H1 (cell line): ENCODE measurements at regions not wholly inside any gene's neighbourhood (a gene's known extent, or its start where the extent isn't known, plus 50 kb on each side); places are given as distances from the start of the nearest gene placed in this dataset.

ENCODE experiments used
- CEBPB ChIP-seq: IDR thresholded peaks from 2 replicates; pipeline ENCODE4 v1.6.1; 2012; ENCODE audit warnings: low read depth, low read length
- SP1 ChIP-seq: IDR thresholded peaks from 2 replicates; pipeline ENCODE4 v1.6.1; 2011; ENCODE audit warnings: low read depth, low read length
- TAF1 ChIP-seq: IDR thresholded peaks from 2 replicates; pipeline ENCODE4 v1.6.1; 2011; ENCODE audit warnings: mild to moderate bottlenecking, low read depth, low read length
- TCF12 ChIP-seq: IDR thresholded peaks from 2 replicates; pipeline ENCODE4 v1.6.1; 2011; ENCODE audit warnings: low read depth, mild to moderate bottlenecking, low read length
- ZNF274 ChIP-seq: IDR thresholded peaks from 2 replicates; pipeline ENCODE4 v1.7.0; 2012; ENCODE audit warnings: low read length, borderline replicate concordance; ENCODE audit errors: extremely low read depth
- TF ChIP-seq, protein P1 (sequence below), 3 experiments: IDR thresholded peaks; 1 replicate in 2 of 3; 2 replicates in 1 of 3; pipeline versions ENCODE4 v1.5.1 to v1.6.1; 2011; ENCODE audit warnings: low read length in 3 of 3, mild to moderate bottlenecking in 3 of 3, inconsistent platforms in 2 of 3, low read depth in 1 of 3, moderate library complexity in 1 of 3; ENCODE audit not compliant: insufficient read depth in 1 of 3; ENCODE audit errors: control extremely low read depth in 1 of 3

DNA sequence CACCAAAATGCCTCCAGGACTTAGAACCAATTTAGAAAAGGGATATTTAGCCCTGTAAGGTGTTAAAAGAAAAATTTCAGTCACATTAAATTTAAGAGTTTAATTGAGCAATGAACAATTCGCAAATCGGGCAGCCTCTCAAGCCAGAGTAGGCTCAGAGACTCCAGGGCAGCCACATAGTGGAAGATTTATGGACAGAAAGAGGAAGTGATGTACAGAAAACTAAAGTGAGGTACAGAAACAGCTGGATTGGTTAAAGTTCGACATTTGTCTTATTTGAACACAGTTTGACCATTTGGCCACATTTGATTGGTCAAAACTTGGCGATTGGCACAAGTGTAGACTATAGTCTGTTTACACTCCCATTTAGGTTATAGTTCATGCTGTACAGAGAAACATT is 525.9 kb upstream of the ZNF608 start:
- TF ChIP-seq TCF12, result no peak
- TF ChIP-seq CEBPB, result no peak
- TF ChIP-seq, protein P1, sequence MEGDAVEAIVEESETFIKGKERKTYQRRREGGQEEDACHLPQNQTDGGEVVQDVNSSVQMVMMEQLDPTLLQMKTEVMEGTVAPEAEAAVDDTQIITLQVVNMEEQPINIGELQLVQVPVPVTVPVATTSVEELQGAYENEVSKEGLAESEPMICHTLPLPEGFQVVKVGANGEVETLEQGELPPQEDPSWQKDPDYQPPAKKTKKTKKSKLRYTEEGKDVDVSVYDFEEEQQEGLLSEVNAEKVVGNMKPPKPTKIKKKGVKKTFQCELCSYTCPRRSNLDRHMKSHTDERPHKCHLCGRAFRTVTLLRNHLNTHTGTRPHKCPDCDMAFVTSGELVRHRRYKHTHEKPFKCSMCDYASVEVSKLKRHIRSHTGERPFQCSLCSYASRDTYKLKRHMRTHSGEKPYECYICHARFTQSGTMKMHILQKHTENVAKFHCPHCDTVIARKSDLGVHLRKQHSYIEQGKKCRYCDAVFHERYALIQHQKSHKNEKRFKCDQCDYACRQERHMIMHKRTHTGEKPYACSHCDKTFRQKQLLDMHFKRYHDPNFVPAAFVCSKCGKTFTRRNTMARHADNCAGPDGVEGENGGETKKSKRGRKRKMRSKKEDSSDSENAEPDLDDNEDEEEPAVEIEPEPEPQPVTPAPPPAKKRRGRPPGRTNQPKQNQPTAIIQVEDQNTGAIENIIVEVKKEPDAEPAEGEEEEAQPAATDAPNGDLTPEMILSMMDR (IDR thresholded peaks at IDR 0.05; ENCODE audit: control extremely low read depth in 1 of 3, insufficient read depth in 1 of 3, low read depth in 1 of 3, low read length in 3 of 3), result no peak
- no peak for TF ChIP-seq SP1
- no peak for TF ChIP-seq TAF1
- TF ChIP-seq ZNF274, result no peak
